ENCODE measurements at regions not wholly inside any gene's neighbourhood (a gene's known extent, or its start where the extent isn't known, plus 50 kb on each side); places are given as distances from the start of the nearest gene placed in this dataset.

DNA sequence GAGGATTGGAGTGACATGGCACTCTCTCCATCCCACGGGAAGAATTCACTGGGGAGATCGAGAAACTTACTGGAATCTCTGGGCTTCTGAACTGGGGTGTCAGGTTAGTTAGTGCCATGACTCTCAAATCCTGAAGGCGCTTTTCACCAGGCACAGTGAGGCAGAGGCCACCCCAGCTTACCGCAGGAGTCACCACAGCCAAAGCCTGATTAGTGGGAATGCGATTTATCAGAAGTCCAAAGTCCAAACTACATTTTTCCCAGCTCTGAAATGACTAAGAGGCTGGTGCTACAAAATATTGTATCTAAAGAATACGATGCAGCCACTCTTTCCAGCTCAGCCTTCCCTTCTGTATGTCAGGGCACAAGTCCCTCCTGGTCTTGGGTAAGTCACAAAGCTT lies 334.8 kb upstream of the SHH start:
- no peak for DNase-seq

DNA sequence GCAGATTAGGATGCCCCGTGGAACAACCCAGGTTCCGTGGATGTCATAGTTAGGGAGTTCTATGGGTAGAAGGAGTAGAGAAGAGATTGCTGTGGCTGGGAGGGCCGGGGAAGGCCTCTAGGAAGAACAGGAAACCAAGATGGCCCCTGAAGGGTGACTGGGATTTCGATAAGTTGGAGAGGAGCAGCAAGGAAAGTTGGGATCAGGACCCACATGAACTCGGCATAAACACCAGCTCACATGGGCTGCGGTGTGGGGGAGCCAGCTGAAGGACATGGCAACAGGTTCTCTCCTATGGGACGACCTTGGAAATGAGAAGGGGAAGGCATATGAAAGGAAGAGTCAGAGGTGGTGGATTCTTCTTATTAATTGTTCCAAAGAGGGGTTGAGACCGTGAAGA lies 333.7 kb upstream of the SHH start:
- no peak for DNase-seq

DNA sequence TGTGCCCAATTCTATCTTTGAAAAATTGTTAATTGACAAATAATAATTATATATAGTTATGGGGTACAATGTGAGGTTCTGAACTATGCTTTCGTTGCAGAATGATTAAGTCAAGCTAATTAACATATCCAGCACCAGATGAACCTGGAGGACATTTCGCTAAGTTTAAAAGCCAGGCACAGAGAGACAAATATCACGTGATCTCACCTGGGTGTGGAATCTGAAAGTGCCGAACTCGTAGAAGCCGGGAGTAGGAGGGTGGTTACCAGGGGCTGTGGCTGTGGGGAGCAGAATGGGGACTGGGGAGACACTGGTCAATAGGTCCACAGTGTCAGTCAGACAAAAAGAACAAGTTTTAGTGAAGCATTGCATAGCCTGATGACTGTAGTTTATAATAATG lies 332.9 kb upstream of the SHH start:
- no peak for DNase-seq

DNA sequence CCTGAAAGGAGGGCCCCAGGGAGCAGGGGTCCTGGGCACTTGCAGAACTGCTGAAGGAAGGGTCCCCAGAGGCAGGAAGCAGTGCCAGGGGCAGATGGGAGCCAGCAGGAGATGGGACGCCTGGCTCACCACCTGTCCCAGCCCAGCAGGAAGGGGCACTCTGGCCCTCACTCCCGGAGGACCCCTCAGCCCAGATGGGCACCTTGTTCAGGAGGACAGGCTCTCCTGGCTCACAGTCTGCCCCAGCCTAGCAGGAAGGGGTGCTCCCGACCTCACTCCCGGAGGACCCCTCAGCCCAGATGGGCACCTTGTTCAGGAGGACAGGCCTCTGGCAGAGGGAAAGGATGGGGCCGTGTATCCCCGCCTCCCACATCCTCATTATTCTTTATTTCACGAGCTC lies 331.4 kb upstream of the SHH start:
- no peak for DNase-seq

DNA sequence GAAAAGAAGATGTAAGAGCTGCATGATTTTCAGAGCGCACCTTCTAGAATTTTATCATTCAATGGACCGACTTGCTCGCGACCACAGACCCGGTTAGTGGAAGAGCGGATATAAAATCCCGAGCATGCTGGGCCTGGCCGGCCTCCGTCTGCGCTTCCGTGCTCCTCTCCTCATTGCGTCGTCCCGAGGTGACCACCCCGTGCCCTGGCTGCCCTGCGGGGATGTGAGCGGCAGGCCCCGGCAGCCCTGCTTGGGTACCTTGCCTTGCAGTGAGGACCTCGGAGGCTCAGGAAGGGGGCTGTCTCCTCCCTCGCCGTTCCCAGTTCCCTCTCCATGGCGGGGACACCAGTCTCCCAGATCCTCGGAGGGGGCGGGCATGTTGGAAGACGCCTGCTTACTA lies 330.9 kb upstream of the SHH start:
- DNase-seq: no peak

DNA sequence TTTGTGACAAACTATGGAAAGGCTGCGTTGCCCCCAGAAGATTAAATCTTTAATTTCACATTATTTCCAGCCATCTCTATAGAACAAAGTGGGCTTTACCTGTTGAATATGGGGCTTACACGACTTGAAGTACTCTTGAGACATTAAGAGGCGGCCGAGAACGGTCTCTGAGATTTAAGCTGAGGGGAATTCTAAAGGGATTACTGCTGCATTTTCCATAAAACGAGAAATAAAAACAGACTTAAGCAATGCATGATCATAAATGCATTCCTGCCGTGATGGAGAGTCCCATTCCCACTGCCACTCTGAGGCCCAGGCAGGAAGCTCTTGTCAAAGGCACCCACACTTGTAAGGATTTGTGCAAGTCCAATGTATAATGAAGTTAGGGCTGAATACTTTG lies 329.7 kb upstream of the SHH start:
- DNase-seq: no peak

DNA sequence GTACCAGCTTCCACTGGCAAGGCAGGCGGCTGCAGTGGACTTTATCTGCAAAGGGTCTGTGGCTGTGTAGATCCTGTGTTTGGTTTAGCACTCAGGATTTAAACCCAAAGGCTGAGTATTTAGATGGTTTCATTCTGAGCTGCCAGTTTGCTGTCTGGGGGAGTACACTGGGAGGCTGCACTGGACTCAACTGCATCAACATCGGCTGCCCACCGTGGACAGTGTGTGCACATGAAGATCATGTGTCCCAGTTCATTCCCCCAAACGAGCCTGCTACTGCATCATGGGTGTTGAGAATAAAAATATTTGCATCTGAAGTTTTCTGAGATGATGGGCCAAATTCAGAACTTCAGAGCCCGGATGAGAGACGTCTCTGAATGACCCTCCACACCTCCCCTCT lies 328.6 kb upstream of the SHH start:
- DNase-seq: no peak

DNA sequence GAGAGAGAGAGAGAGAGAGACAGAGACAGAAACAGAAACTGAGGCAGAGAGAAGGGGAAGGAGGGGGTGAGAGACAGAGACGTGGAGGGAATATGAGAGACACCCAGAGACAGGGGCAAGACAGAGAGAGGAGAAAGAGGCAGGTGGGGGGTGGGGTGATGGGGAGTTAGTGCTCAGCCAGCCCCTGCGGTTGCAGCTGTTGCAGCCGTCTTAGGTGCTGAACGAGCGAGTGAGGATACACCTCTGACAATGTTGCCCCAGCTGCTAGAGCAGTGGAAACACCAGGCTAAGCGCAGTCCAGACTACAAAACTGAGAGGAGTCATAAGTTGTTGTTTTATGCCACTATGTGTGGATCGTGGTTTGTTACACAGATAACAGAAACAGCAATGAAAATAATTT lies 328.2 kb upstream of the SHH start:
- no peak for DNase-seq

DNA sequence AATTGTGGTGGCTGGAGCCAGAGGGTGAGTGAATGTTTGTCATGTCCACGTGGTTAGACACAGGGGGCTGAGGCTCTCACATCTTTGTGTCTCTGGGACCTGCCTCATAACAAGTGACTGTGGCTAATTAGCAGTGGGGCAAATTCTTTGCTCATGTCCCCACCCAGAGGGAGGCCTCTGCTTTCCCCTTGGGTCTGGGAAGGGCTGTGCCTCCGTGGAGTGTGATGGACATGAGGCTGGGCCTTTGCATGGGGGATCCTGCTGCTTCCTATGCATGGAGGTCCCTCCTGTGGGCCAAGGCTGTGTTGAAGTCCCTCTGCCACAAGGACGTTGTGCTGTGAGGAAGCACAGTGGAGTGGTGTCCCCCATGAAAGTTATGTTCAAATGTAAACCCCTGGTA lies 327.4 kb upstream of the SHH start:
- no peak for DNase-seq

DNA sequence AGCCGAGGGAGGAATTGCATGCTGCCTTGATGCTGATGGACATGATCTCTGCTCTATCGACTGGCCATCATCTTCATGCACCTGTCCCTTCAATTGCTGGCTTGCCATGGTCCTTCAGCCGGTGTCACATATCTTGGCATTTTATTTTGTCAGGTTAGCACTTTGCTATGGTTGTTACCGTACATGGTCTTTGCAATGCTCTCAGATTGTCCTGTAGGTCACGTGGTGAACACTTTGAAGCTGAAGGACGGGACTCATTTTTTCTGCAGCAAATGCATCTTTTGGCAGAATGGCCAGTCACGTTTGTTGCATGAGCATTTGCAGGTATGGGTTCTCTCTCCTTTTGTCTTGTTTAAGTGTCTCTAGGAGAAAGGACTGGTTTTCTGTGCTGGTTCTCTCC lies 326.8 kb upstream of the SHH start:
- DNase-seq: no peak

DNA sequence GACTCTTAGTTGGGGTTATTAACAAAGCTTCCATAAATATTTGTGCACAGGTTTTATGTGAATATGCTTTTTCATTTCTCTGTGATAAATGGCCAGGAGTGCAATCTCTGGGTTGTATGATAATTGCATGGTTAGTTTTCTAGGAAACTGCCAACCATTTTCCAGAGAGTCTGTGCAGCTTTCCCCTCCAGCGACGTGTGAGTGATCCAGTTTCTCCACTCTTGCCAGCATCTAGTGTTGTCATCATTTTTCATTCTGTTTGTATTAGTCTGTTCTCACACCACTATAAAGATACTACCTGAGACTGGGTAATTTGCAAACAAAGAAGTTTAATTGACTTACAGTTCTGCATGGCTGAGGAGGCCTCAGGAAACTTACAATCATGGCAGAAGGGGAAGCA lies 319.6 kb upstream of the SHH start:
- DNase-seq: no peak

DNA sequence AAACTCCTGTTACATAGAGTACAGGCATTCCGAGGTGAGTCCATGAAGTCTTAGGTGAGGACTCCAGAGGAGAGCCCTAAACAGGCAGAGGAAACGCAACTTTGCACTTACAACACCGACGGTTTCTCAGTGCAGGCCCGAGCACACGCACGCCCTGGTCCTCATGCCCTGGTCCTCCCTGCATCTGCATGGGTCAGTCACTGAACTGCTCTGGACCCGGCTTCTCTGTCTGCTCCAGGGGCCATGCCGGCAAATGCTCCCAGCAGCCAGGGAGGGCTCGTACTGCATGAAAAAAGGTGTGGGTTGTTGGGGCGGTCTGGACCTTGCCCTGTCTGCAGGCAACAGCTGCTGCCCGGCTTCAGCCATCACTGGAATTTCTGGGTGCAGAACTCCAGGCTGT lies 317.3 kb upstream of the SHH start:
- no peak for DNase-seq

DNA sequence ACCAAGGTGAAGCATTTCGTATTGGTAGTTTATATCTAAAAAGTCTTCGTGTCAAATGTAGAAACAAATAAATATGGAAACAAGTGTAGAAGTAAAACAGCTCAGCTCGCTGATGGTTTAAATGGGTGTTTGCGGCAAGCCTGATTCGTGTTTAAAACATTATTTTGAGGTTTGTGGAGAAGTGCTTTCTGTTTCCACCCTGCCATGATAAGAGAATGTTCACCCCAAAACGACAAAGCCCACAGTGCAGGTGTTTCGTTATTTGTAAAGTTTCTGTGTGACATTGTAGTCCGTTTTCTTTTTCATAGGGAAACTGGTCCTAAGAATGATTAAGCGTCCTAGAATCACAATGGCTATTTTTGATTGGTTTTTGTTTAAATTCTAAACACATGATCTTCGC lies 316.2 kb upstream of the SHH start:
- no peak for DNase-seq

DNA sequence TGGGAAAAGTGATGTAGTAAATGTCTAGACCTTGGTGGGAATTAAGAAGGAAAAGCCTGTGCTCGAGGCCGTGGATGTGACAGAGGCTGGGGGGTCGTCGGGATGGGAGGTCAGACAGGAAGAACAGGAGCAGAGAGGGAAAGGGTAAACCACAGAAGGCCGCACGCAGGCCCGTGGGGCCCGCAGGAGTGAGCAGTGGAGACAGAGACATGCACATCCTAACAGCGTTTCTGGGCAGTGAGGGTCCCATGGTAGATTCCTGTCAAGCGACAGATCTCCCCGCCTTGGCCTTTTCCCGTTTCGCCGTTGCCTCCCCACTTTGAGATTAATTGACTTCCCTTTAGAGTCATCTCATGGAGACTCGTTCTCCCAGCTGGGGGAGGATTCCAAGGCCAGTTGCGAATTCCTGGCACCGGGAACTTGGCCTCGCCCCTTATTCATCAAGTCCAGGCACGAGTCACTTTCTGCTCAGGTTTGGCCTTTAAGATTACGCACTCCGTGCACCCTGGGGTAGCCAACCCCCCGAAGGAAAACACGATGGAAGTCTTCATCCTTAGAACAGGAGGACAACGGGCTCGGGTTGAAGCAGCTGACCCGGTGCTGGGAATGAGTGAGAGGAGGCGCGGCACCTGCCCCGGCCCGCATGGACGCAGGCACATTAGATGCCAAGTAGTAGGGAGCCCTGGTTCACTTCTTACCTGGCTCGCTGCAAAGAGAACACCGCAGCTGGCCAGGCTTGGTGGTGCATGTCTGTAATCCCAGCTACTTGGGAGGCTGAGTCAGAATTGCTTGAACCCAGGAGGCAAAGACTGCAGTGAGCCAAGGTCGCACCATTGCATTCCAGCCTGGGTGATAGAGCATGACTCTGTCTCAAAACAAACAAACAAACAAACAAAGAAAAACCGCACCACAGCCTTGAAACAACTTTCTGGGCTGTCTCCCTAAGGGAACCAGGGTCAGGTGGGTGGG lies 315.2 kb upstream of the SHH start:
- no peak for DNase-seq

DNA sequence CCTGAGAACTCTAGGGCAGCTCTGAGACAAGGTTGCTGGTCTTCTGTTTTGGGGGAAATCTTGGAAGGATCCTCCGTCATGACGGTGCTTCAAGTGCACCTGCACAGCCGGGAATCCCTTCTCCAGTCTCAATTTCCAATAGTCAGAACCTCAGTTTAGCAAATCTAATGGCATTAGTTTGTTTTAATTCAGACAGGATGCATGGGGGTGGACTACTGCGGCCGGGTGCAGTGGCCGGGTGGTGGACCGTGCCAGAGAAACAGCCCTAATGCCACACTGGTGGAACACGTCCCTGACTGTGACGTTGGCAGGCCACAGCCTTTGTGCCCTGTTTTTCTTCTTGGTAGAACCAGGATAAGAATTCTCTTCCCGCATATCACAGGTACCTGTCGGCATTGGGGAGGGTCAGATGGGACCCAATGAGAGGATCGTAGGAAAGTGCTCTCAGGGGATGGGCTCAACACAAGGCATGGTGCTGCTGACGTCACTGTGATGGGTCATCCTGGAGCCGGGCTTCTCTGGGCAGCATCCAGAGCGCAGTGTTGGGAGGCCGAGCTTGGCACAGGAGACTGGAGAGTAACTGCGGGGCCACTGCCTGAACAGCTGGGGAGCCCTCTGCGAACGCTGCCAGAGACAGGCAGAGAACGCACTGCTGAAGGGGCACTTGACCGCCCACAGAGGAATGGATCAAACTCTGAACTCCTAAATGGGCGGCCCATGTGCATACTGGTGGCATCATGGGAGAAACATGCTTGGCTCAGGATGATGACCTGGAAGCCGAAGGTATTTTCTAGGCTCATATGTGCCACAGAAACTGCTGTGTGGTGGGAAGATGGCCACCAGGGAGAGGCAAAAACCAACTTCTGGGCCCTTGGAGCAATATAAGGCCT lies 313.8 kb upstream of the SHH start:
- DNase-seq: no peak

DNA sequence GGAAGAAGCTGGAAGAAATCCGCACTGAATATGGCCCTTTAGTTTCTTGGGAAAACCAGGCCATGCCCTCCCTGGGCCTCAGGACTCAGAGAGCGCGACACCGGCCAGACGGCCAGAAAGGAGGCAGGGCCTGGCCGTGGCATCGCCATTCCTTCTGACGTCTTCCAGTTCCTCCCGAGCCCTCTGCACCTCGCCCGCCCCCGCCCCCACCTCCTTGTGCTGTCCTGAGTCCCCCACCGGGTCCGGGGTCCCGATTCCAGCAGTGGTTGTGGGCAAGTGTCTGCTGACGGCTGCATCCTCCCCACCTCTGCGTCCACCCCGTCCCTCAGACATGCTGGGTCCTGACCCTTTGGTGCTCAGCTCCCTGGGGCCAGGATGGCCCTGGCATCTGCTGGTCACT lies 312.1 kb upstream of the SHH start:
- no peak for DNase-seq

DNA sequence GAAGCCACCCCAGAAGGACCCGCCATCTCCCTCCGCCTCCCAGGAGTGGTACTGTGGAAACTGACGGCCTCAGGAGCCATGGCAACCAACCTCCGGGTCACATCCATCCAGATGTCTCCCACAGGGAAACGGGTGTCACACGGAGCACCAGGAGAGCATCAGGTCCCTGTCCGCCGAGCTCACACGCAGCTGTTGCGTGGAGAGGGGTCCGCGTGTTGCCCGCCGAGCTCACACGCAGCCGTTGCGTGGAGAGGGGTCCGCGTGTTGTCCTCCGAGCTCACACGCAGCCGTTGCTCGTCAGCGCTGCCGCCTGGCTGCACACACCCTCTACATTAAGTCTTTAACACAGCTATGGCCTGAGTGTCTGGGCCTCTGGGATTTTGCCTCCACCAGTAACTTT lies 311.1 kb upstream of the SHH start:
- no peak for DNase-seq

DNA sequence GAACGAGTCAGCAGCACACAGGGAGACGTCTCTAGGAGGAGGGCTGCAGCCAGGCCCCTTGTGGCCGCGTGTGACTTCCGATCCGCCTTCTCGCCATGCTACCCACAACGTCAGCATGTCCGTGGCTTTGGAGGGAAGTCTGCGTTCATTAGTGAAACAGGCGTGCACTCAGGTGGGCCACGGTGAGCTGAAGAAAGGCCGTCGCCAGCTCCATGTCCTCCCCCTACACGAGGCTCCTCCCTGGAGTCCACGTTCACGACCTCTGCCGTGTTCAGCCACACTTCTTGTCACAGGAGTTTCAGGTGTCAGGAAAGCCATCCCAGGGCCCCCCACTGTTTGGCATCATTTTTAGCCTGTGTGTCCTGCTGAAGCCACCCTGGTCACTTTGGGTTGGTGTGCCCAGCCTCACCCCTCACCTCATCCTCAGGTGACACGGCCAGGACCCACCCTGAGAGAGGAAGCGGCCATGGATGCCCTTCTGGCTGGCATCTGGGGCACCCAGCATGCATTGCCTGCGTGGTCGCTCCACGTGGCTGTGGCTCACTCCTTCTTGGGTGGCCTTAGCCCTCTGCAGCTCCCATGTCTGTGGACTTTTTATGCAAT lies 310.6 kb upstream of the SHH start:
- DNase-seq: no peak

DNA sequence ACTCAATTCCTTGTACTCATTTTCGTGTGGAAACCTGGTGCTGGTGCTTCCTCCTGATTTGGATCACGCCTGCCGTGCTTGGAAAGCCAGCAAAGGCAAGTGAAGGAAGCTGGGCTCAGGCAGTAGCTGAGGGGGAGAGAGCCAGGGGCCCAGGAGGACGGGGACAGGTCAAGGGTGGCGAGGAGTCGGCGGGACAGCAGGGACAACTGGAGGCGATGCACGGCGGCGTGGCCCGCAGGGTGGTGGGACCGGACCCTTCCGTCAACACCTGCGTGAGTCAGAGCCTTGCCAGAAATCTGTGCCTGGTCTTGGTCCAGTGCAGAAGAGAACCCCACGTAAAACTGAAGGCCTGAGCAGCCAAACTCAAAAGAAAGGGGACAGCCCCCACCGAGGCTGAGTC lies 309.7 kb upstream of the SHH start:
- no peak for DNase-seq

DNA sequence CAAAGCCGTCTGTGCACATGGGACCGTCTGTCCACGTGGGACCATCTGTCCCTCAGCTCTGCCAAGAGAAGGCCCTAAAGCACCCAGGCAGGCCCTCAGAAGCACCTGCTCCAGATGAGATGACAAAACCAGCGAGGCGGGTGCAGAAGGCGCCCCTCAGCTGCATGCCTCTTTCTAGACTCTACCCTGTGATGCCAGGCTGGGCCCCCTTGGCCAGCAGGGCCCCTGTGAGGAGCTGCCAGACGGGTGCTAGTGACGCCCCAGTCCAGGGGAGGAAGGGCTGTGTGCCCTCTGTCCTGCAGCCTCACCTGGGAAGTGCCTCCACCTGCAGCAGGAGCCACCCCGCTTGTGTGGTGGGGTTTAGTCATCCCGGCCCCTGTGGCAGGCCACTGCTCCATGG lies 309.2 kb upstream of the SHH start:
- no peak for DNase-seq

DNA sequence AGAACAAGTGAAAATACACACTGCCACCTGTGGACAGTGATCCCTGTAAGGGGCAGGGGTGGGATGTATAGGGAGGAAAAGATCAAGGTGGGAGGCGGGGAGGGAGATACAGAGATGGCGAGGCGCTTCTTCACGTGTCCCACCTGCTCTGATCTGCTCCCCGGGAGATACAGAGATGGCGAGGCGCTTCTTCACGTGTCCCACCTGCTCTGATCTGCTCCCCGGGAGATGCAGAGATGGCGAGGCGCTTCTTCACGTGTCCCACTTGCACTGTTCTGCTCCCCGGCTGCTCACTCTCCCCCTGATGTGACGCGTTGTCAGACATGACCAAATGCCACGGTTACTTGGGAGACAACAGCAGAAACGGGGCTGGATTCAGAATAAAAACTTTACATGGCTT lies 308.3 kb upstream of the SHH start:
- DNase-seq: no peak

DNA sequence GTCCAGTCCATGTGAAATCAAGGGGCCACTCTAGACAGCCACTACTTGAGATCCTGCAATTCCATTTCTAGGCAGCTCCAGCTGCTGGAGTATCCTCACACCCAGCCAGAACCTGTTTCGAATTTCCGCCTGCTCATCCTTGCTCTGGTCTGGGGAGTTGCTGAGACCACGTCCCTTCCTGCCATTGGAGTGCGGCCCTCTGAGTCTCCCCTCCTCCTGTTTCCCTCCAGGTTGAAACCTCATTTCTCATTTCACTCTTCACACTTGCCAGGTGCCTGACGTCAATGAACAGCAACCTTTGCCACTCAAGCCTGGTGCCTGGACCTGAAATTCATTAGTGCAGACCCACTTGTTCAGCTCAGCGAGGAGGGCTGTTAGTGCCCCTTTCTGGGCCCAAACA lies 307.5 kb upstream of the SHH start:
- no peak for DNase-seq

DNA sequence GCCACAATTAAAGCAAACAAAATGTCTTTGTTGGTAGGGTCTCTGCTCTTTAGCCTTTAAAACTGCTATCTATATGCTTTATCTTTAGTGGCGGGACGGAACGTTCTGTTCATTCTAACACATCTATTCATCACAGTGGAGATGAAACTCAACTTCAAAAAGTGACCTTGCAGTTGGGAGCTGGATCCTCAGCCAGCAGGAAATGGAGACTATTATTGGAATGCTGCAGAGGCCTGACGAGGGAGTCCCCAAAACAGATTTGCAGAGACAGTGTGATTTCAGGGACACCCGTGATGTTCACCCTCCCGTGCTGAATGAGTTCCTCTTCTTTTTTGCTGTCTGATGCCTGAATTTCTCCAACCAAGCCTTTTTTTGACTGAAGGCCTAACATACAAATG lies 306.0 kb upstream of the SHH start:
- DNase-seq: no peak
